NCI-H2196 treated with DMSO at 0.1 percent for 48 hours (cell line): ENCODE measurements at regions not wholly inside any gene's neighbourhood (a gene's known extent, or its start where the extent isn't known, plus 50 kb on each side); places are given as distances from the start of the nearest gene placed in this dataset.

Experiments used
- DNase-seq: peaks from one replicate; lab custom pipeline; 2025; ENCODE audit not compliant: unreplicated experiment; lab: John Stamatoyannopoulos, UW

GRCh38 chr22:42180349-42180842 lies 49.8 kb upstream of the CYP2D6 start:
- peak; percentile 41 for DNase-seq
